H7 (cell line): ENCODE measurements at regions not wholly inside any gene's neighbourhood (a gene's known extent, or its start where the extent isn't known, plus 50 kb on each side); places are given as distances from the start of the nearest gene placed in this dataset.
"Not testable (repeated sequence)": the region's sequence is repeated elsewhere in the genome, so short reads cannot be mapped to it uniquely, and the experiment has no call there.

Experiments
- DNase-seq: peaks from one replicate; pipeline ENCODE4 v3.0.0; 2012
- H3K27me3 ChIP-seq: 2 replicates; pipeline ENCODE4 v1.6.0; 2011; ENCODE audit warnings: mild to moderate bottlenecking, low read length; ENCODE audit not compliant: control insufficient read depth, insufficient read depth
- H3K36me3 ChIP-seq: replicated peaks from 2 replicates; pipeline ENCODE4 v1.5.1; 2011; ENCODE audit warnings: low read length; ENCODE audit not compliant: control insufficient read depth, insufficient read depth
- H3K4me3 ChIP-seq: 2 replicates; pipeline ENCODE4 v1.5.1; 2011; ENCODE audit warnings: low read depth, mild to moderate bottlenecking, control low read depth, low read length, moderate library complexity; ENCODE audit not compliant: insufficient read depth

GRCh38 chr20:56715309-56715708, 86.2 kb downstream of the TFAP2C start:
- Histone ChIP-seq H3K4me3 (no peak overlapping the region), H3K36me3 (no peaks in the 10 kb centered on the region), H3K27me3 (no peaks in the 10 kb centered on the region; the same call in 1 of the 2 replicates)
- DNase-seq, result peak; percentile 71

GRCh38 chr20:56715902-56716519, 86.9 kb downstream of the TFAP2C start:
- no peak overlapping the region for H3K4me3 ChIP-seq
- no peak for DNase-seq
- H3K36me3 ChIP-seq, result no peaks in the 10 kb centered on the region
- no peaks in the 10 kb centered on the region for H3K27me3 ChIP-seq

GRCh38 chr20:56716806-56717205, 87.7 kb downstream of the TFAP2C start:
- DNase-seq, result peak; percentile 42
- no peaks in the 10 kb centered on the region for H3K36me3 ChIP-seq
- H3K4me3 ChIP-seq, result no peak overlapping the region
- H3K27me3 ChIP-seq, result no peaks in the 10 kb centered on the region

- Histone ChIP-seq H3K4me3 (no peak overlapping the region), H3K27me3 (peaks cover 2% of the 10 kb centered on the region; the same call in 1 of the 2 replicates), H3K36me3 (no peaks in the 10 kb centered on the region)
- DNase-seq, result no peak
Observed at GRCh38 chr20:56718816-56719215, 89.7 kb downstream of the TFAP2C start.

- peaks cover 2% of the 10 kb centered on the region; the same call in 1 of the 2 replicates for H3K27me3 ChIP-seq
- H3K4me3 ChIP-seq, result no peak overlapping the region
- H3K36me3 ChIP-seq, result no peaks in the 10 kb centered on the region
- DNase-seq, result no peak
Observed at GRCh38 chr20:56720620-56721213, 91.6 kb downstream of the TFAP2C start.

- Histone ChIP-seq H3K36me3 (no peaks in the 10 kb centered on the region), H3K27me3 (peaks cover 2% of the 10 kb centered on the region; the same call in 1 of the 2 replicates), H3K4me3 (no peak overlapping the region)
- no peak for DNase-seq
Observed at GRCh38 chr20:56722042-56722441, 92.9 kb downstream of the TFAP2C start.

GRCh38 chr20:56723331-56723730, 94.2 kb downstream of the TFAP2C start:
- no peak overlapping the region for H3K4me3 ChIP-seq
- no peaks in the 10 kb centered on the region for H3K36me3 ChIP-seq
- no peak for DNase-seq
- H3K27me3 ChIP-seq, result peaks cover 2% of the 10 kb centered on the region; the same call in 1 of the 2 replicates

GRCh38 chr20:56724241-56724757, 95.2 kb downstream of the TFAP2C start:
- H3K36me3 ChIP-seq, result no peaks in the 10 kb centered on the region
- no peak for DNase-seq
- H3K27me3 ChIP-seq, result peaks cover 2% of the 10 kb centered on the region; the same call in 1 of the 2 replicates
- H3K4me3 ChIP-seq, result no peak overlapping the region

GRCh38 chr20:56730003-56730402, 100.9 kb downstream of the TFAP2C start:
- peak; percentile 46 for DNase-seq
- Histone ChIP-seq H3K27me3 (no peaks in the 10 kb centered on the region), H3K4me3 (no peak overlapping the region), H3K36me3 (no peaks in the 10 kb centered on the region)

- H3K27me3 ChIP-seq, result no peaks in the 10 kb centered on the region
- DNase-seq, result peak; percentile 17
- H3K36me3 ChIP-seq, result no peaks in the 10 kb centered on the region
- H3K4me3 ChIP-seq, result no peak overlapping the region
Observed at GRCh38 chr20:56730996-56731395, 101.9 kb downstream of the TFAP2C start.

- no peak overlapping the region for H3K4me3 ChIP-seq
- DNase-seq, result no peak
- no peaks in the 10 kb centered on the region for H3K27me3 ChIP-seq
- H3K36me3 ChIP-seq, result no peaks in the 10 kb centered on the region
Observed at GRCh38 chr20:56731476-56731875, 102.4 kb downstream of the TFAP2C start.

- H3K36me3 ChIP-seq, result no peaks in the 10 kb centered on the region
- peaks cover 11% of the 10 kb centered on the region for H3K27me3 ChIP-seq
- no peak overlapping the region for H3K4me3 ChIP-seq
- DNase-seq, result peak; percentile 39
Observed at GRCh38 chr20:56733967-56734366, 104.9 kb downstream of the TFAP2C start.

GRCh38 chr20:56735084-56735642, 106.1 kb downstream of the TFAP2C start:
- Histone ChIP-seq H3K4me3 (no peak overlapping the region), H3K36me3 (no peaks in the 10 kb centered on the region), H3K27me3 (peaks cover 16% of the 10 kb centered on the region)
- DNase-seq, result peak; percentile 13

- Histone ChIP-seq H3K27me3 (peaks cover 16% of the 10 kb centered on the region), H3K4me3 (no peak overlapping the region), H3K36me3 (no peaks in the 10 kb centered on the region)
- DNase-seq, result peak; percentile 63
Observed at GRCh38 chr20:56736285-56736857, 107.3 kb downstream of the TFAP2C start.

GRCh38 chr20:56744325-56744821, 115.3 kb downstream of the TFAP2C start:
- H3K36me3 ChIP-seq, H3K4me3 ChIP-seq, H3K27me3 ChIP-seq: not testable (repeated sequence)
- peak; percentile 21 for DNase-seq
